Stimulated activated CD4-positive, alpha-beta T cell treated with anti-CD3 and anti-CD28 coated beads, Interleukin-12 subunit alpha, Interleukin-12 subunit beta, amount 100 ng/mL, for 24 hours (primary cell): ENCODE measurements at regions not wholly inside any gene's neighbourhood (a gene's known extent, or its start where the extent isn't known, plus 50 kb on each side); places are given as distances from the start of the nearest gene placed in this dataset.

Source experiments
- DNase-seq, 2 experiments: peaks; one replicate each; pipeline ENCODE4 v3.0.0-alpha.2; 2020; ENCODE audit warnings: low read depth in 2 of 2

DNA sequence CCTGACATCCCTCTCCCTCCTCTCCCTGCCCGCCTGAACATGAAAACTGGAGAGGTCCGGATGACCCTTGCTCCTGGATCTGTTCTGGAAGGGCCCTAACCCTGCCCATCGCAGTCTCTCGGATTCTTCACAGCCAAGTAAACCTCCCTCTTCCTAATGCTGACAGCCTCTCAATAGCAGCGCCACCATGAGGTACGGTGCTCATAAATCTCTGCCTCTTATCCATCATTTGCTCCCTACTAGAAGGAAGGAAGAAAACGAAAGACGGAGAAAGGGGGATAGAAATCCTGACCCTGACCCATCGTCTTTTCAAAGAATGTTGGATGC is 257.9 kb downstream of the BCL11A start:
- no peak for DNase-seq

GRCh38 chr2:60294901-60295635 is 258.4 kb downstream of the BCL11A start:
- DNase-seq, result no peak

- DNase-seq, result no peak
Measured at GRCh38 chr2:60292242-60292641, 261.2 kb downstream of the BCL11A start.

DNA sequence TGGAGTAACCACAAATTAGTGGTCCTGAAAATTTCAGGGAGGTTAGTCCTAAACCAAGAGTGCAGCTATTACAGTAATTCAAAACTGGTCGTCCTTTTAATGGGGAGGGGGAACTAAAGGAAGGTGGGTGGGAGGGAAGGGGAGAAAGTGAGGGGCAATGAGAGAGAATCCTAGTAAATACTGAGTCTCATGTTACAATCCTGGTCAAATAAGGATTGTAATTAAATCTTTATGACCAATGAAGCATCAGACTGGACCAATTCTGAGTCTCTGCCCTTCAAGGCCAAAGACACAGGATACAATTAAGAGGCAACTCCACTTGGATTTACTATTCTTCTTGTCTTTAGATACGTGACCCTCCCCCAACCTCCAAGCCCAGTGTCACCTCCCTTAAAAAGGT is 262.9 kb downstream of the BCL11A start:
- no peak for DNase-seq

- DNase-seq, result no peak
Measured at GRCh38 chr2:60285626-60286316, 267.7 kb downstream of the BCL11A start.

GRCh38 chr2:60283626-60284025 is 269.8 kb downstream of the BCL11A start:
- DNase-seq, result no peak

GRCh38 chr2:60282886-60283285 is 270.6 kb downstream of the BCL11A start:
- DNase-seq, result no peak

DNA sequence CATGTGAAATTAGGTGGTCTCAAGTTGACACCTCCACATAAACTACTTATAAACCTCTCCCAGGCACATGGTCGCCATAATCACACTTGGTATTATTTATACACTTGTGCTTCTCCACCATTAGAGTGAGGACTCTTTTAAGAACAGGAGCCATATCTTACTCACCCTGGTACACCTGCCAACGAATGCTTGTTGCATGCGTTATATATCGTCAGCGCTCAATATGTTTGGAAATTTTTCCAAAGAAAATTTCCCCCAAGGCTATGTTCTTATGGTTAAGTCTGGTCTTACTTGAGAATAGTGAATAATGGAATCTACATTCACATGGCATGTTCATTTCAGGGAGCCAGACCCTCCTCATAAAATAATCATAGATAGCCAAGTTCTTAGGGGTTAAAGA is 271.7 kb downstream of the BCL11A start:
- DNase-seq, result no peak

GRCh38 chr2:60280238-60280637 is 273.2 kb downstream of the BCL11A start:
- DNase-seq, result no peak

GRCh38 chr2:60278906-60279305 is 274.5 kb downstream of the BCL11A start:
- DNase-seq, result no peak

DNA sequence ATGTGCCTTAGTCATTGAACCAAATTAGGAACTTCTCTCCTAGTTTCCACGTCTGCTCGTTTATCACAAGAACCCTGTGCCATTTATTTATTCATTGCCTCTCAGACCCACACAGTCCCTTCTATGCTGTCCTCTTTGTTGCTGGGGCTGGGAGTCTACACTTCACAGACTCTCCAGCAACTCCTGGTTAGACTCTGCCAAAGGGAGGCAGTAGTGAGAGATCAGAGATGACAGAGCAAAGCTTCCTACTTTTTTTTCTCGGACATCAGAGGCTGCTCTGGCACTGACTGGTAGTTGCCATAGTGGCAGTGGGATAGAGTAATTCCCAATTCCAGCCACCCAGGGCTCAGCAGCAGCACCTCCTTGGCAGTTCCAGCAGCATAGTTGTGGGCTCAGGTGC is 277.5 kb downstream of the BCL11A start:
- DNase-seq, result no peak

DNA sequence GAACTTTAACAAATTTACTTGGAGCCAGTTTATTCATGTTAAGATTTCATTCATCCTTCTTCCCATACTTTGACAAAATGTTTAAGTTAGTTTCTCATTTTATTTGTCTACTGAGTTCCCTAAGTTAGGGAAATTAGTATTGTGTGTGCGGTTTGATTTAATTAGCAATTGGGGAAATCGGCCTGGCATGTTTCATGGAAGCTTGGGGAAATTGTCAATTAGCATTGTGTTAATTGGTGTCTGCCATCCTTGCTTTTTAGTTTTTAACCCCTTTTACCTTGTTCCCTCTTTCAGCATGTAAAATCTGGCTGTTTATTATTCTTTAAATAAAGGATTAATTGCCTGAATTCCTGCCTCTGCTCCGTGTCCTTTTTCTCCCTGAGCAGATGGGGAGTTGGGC is 279.6 kb downstream of the BCL11A start:
- DNase-seq, result no peak

DNA sequence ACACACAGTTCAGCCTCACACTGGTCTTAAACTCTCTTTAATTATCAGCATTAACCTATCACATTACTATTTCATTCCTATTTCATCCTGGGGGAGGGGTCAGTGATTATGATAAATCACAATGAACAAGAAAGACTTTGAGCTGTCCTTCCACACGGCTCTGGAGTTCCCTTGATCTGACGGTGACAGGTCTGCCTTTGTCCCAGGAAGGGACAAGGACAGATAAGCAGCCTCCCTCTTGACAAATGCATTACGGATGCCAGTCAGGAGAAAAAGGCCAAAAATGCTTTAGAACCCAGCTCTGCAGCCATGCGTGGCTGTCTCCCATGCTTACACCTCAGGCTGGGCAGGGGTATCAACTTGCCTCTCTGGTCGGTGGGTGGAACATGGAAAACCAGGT is 281.7 kb downstream of the BCL11A start:
- no peak for DNase-seq

DNA sequence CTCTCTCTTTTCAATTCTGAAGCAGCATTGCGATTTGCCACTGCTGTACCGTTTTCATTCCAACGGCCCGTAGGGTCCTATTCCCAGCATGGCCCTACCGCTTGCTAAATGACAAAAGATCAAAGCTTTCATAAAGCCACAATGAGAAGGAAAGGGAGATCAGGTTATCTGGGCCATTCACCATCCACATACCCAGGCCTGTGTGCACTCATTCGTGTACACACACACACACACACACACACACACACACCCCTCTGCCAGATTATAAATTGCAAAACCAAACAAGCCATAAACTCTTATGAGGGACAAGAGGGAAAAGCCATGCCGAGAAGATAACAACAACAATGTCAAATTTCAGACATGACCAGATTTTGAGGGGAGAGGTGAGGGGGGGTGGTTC is 282.3 kb downstream of the BCL11A start:
- DNase-seq, result no peak

GRCh38 chr2:60268661-60269060 is 284.8 kb downstream of the BCL11A start:
- no peak for DNase-seq

- DNase-seq, result no peak
Measured at GRCh38 chr2:60268032-60268431, 285.4 kb downstream of the BCL11A start.

- DNase-seq, result no peak
Measured at GRCh38 chr2:60267122-60267521, 286.3 kb downstream of the BCL11A start.

- DNase-seq, result no peak
Measured at GRCh38 chr2:60262178-60262577, 291.3 kb downstream of the BCL11A start.

GRCh38 chr2:60260639-60261296 is 292.7 kb downstream of the BCL11A start:
- no peak for DNase-seq

GRCh38 chr2:60259781-60260180 is 293.7 kb downstream of the BCL11A start:
- no peak for DNase-seq

- no peak for DNase-seq
Measured at GRCh38 chr2:60252581-60253150, 300.8 kb downstream of the BCL11A start.

DNA sequence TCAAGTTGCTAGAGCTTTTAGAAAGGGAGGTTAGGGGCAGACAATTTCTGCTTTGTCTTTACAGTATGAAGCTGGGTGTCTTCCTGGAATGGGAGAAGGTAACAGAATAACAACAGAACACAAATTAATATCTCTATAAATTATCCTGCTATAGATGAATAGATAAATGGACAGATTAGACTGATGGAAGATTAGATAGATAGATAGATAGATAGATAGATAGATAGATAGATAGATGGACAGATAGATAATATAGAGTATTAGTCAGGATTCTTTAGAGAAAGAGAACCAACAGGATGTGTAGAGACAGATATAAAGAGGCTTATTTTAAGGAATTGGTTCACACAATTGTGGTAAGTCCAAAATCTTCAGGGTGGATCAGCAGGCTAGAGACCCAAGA is 302.2 kb downstream of the BCL11A start:
- DNase-seq, result no peak

DNA sequence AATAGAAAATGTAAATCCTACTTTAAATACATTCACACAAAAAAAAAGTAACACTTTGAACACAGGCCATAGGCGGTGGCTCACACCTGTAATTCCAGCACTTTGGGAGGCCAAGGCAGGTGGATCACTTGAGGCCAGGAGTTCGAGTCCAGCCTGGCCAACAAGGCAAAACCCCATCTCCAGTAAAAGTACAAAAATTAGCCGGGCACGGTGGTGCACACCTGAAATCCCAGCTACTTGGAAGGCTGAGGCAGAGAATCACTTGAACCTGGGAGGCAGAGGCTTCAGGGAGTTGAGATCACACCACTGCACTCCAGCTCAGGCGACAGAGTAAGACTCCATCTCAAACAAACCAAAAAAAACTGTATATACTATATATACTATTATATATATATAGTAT is 303.6 kb downstream of the BCL11A start:
- no peak for DNase-seq
